Brain microvascular endothelial cell (primary cell): ENCODE measurements at regions not wholly inside any gene's neighbourhood (a gene's known extent, or its start where the extent isn't known, plus 50 kb on each side); places are given as distances from the start of the nearest gene placed in this dataset.
"Not testable (repeated sequence)": the region's sequence is repeated elsewhere in the genome, so short reads cannot be mapped to it uniquely, and the experiment has no call there.

Experiments
- DNase-seq: peaks from one replicate; pipeline ENCODE4 v3.0.0-alpha.2; 2020
- H3K27ac ChIP-seq: fragments of 250-450 bp; sonication (Bioruptor Pico); 2 replicates; pipeline ENCODE4 v1.5.1; 2020; ENCODE audit warnings: mild to moderate bottlenecking, moderate library complexity
- H3K27me3 ChIP-seq: fragments of 250-450 bp; sonication (Bioruptor Pico); replicated peaks from 2 replicates; pipeline ENCODE4 v1.5.1; 2020; ENCODE audit warnings: mild to moderate bottlenecking
- H3K36me3 ChIP-seq: fragments of 250-450 bp; sonication (Bioruptor Pico); replicated peaks from 2 replicates; pipeline ENCODE4 v1.5.1; 2020; ENCODE audit warnings: mild to moderate bottlenecking
- H3K4me3 ChIP-seq: 2 replicates; pipeline ENCODE4 v1.5.1; 2011; ENCODE audit warnings: low read depth, mild to moderate bottlenecking, control low read depth, low read length, moderate library complexity
- CTCF ChIP-seq: IDR thresholded peaks from 2 replicates; pipeline ENCODE4 v1.5.1; 2011; ENCODE audit warnings: low read depth, mild to moderate bottlenecking, moderate library complexity, low read length, control low read depth, inconsistent platforms; ENCODE audit errors: missing control alignments
- in situ Hi-C: cut with HindIII; loops from 2 replicates; pipeline ENCODE4 v1.10.0; 2017; ENCODE audit warnings: low sequenced_read_pairs, low pct_ligation_motif_present

GRCh38 chr14:37746140-37746832 lies 150.9 kb downstream of the TTC6 start:
- no peak for TF ChIP-seq CTCF
- no peaks in the 10 kb centered on the region for H3K36me3 ChIP-seq
- H3K27me3 ChIP-seq = no peaks in the 10 kb centered on the region
- DNase-seq = no peak
- in situ Hi-C loops = no loop called here
- no peak overlapping the region for H3K4me3 ChIP-seq
- H3K27ac ChIP-seq = no peak overlapping the region

DNA sequence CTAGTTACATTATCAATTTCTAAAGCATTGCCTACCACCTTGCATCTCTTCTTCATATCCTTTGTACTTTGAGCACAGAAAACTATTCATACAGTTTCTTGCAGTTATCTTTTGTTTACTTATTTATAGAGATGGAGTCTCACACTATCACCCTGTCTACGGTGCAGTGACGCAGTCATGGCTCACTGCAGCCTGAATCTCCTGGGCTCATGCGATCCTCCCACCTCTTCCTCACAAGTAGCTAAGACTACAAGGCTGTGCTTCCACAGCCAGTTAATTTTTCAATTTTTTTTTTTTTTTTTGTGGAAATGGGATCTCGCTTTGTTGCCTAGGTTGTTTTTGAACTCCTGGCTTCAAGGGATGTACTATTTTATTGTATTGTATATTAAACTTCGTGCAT lies 158.0 kb downstream of the TTC6 start:
- in situ Hi-C loops = no loop called here
- H3K27me3 ChIP-seq = no peaks in the 10 kb centered on the region
- no peak overlapping the region for H3K27ac ChIP-seq
- no peaks in the 10 kb centered on the region for H3K36me3 ChIP-seq
- H3K4me3 ChIP-seq = no peak overlapping the region
- no peak for TF ChIP-seq CTCF
- no peak for DNase-seq

DNA sequence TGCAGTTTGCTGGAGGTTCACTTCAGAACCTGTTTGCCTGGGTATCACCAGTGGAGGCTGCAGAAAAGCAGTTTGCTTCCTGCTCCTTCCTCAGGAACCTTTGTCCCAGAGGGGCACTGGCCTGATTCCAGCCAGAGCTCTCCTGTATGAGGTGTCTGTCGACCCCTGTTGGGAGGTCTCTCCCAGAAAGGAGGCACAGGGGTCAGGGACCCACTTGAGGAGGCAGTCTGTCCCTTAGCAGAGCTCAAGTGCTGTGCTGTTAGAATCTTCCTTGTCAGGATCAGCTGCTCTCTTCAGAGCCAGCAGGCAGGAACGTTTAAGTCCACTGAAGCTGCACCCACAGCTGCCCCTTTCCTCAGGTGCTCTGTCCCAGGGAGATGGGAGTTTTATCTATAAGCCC lies 164.8 kb downstream of the TTC6 start:
- in situ Hi-C loops, H3K27me3 ChIP-seq, DNase-seq, H3K4me3 ChIP-seq, H3K36me3 ChIP-seq, H3K27ac ChIP-seq: not testable (repeated sequence)

GRCh38 chr14:37763266-37763665 lies 167.8 kb downstream of the TTC6 start:
- Histone ChIP-seq H3K27me3 (no peaks in the 10 kb centered on the region), H3K36me3 (no peaks in the 10 kb centered on the region), H3K4me3 (no peak overlapping the region), H3K27ac (no peak overlapping the region)
- no peak for TF ChIP-seq CTCF
- in situ Hi-C loops = no loop called here
- DNase-seq = no peak

DNA sequence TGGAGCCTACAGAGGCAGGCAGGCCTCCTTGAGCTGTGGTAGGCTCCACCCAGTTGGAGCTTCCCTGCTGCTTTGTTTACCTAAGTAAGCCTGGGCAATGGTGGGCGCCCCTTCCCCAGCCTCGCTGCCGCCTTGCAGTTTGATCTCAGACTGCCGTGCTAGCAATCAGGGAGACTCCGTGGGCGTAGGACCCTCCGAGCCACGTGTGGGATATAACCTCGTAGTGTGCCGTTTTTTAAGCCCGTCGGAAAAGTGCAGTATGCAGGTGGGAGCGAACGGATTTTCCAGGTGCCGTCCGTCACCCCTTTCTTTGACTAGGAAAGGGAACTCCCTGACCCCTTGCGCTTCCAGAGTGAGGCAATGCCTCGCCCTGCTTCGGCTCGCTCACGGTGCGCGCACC lies 176.9 kb downstream of the TTC6 start:
- H3K4me3 ChIP-seq, DNase-seq, H3K27ac ChIP-seq, H3K36me3 ChIP-seq, in situ Hi-C loops, H3K27me3 ChIP-seq: not testable (repeated sequence)

- TF ChIP-seq CTCF = no peak
- in situ Hi-C loops = no loop called here
- Histone ChIP-seq H3K27ac (no peak overlapping the region), H3K36me3 (no peaks in the 10 kb centered on the region), H3K4me3 (no peak overlapping the region), H3K27me3 (no peaks in the 10 kb centered on the region)
- DNase-seq = no peak
These were observed 181.5 kb downstream of the TTC6 start for GRCh38 chr14:37776791-37777499.
